ENCODE measurements at regions not wholly inside any gene's neighbourhood (a gene's known extent, or its start where the extent isn't known, plus 50 kb on each side); places are given as distances from the start of the nearest gene placed in this dataset.

GRCh38 chr4:22202246-22202974 is 253.8 kb upstream of the KCNIP4 start:
- H3K36me3 ChIP-seq, result no peaks in the 10 kb centered on the region
- no peaks in the 10 kb centered on the region for H3K4me1 ChIP-seq
- H3K9me3 ChIP-seq, result no peaks in the 10 kb centered on the region
- H3K27me3 ChIP-seq, result no peaks in the 10 kb centered on the region
- no peak for TF ChIP-seq CTCF (IDR thresholded peaks at IDR 0.05)
- H3K4me3 ChIP-seq, result no peak overlapping the region
- no peak overlapping the region for H3K27ac ChIP-seq
- no peak for DNase-seq (ENCODE audit: low spot score)

- no peaks in the 10 kb centered on the region for H3K9me3 ChIP-seq
- no peak for DNase-seq (ENCODE audit: low spot score)
- no peak overlapping the region for H3K4me3 ChIP-seq
- no peaks in the 10 kb centered on the region for H3K36me3 ChIP-seq
- no peak for TF ChIP-seq CTCF (IDR thresholded peaks at IDR 0.05)
- no peak overlapping the region for H3K27ac ChIP-seq
- no peaks in the 10 kb centered on the region for H3K4me1 ChIP-seq
- H3K27me3 ChIP-seq, result no peaks in the 10 kb centered on the region
Observed at GRCh38 chr4:22201256-22201655, 252.7 kb upstream of the KCNIP4 start.

GRCh38 chr4:22196551-22196950 is 248.0 kb upstream of the KCNIP4 start:
- no peak overlapping the region for H3K27ac ChIP-seq
- no peak for DNase-seq (ENCODE audit: low spot score)
- H3K9me3 ChIP-seq, result no peaks in the 10 kb centered on the region
- no peaks in the 10 kb centered on the region for H3K36me3 ChIP-seq
- no peaks in the 10 kb centered on the region for H3K4me1 ChIP-seq
- no peak for TF ChIP-seq CTCF (IDR thresholded peaks at IDR 0.05)
- no peaks in the 10 kb centered on the region for H3K27me3 ChIP-seq
- H3K4me3 ChIP-seq, result no peak overlapping the region

GRCh38 chr4:22192084-22192511 is 243.5 kb upstream of the KCNIP4 start:
- Histone ChIP-seq H3K27ac (no peak overlapping the region), H3K27me3 (no peaks in the 10 kb centered on the region), H3K36me3 (no peaks in the 10 kb centered on the region), H3K9me3 (no peaks in the 10 kb centered on the region), H3K4me1 (no peaks in the 10 kb centered on the region), H3K4me3 (no peak overlapping the region)
- no peak for TF ChIP-seq CTCF (IDR thresholded peaks at IDR 0.05)
- no peak for DNase-seq (ENCODE audit: low spot score)

- H3K27me3 ChIP-seq, result no peaks in the 10 kb centered on the region
- H3K36me3 ChIP-seq, result no peaks in the 10 kb centered on the region
- no peaks in the 10 kb centered on the region for H3K9me3 ChIP-seq
- no peak overlapping the region for H3K4me3 ChIP-seq
- H3K4me1 ChIP-seq, result no peaks in the 10 kb centered on the region
- H3K27ac ChIP-seq, result no peak overlapping the region
- DNase-seq (ENCODE audit: low spot score), result no peak
- no peak for TF ChIP-seq CTCF (IDR thresholded peaks at IDR 0.05)
Observed at GRCh38 chr4:22191565-22191964, 243.0 kb upstream of the KCNIP4 start.

- TF ChIP-seq CTCF (IDR thresholded peaks at IDR 0.05), result no peak
- DNase-seq (ENCODE audit: low spot score), result no peak
- Histone ChIP-seq H3K27me3 (no peaks in the 10 kb centered on the region), H3K4me1 (no peaks in the 10 kb centered on the region), H3K27ac (no peak overlapping the region), H3K9me3 (no peaks in the 10 kb centered on the region), H3K36me3 (no peaks in the 10 kb centered on the region), H3K4me3 (no peak overlapping the region)
Observed at GRCh38 chr4:22190855-22191254, 242.3 kb upstream of the KCNIP4 start.

Measured in right atrium auricular region (tissue), 2 donors.